GM12872 (cell line): ENCODE measurements at regions not wholly inside any gene's neighbourhood (a gene's known extent, or its start where the extent isn't known, plus 50 kb on each side); places are given as distances from the start of the nearest gene placed in this dataset.

Experiments
- TF ChIP-seq, protein P1 (sequence below): IDR thresholded peaks from 3 replicates; pipeline ENCODE4 v1.5.1; 2011; ENCODE audit warnings: low read depth, mild to moderate bottlenecking, low read length, moderate library complexity; ENCODE audit not compliant: insufficient read depth

- TF ChIP-seq, protein P1, sequence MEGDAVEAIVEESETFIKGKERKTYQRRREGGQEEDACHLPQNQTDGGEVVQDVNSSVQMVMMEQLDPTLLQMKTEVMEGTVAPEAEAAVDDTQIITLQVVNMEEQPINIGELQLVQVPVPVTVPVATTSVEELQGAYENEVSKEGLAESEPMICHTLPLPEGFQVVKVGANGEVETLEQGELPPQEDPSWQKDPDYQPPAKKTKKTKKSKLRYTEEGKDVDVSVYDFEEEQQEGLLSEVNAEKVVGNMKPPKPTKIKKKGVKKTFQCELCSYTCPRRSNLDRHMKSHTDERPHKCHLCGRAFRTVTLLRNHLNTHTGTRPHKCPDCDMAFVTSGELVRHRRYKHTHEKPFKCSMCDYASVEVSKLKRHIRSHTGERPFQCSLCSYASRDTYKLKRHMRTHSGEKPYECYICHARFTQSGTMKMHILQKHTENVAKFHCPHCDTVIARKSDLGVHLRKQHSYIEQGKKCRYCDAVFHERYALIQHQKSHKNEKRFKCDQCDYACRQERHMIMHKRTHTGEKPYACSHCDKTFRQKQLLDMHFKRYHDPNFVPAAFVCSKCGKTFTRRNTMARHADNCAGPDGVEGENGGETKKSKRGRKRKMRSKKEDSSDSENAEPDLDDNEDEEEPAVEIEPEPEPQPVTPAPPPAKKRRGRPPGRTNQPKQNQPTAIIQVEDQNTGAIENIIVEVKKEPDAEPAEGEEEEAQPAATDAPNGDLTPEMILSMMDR, result no peak
These were observed 344.3 kb upstream of the KYNU start for GRCh38 chr2:142533177-142533576.

DNA sequence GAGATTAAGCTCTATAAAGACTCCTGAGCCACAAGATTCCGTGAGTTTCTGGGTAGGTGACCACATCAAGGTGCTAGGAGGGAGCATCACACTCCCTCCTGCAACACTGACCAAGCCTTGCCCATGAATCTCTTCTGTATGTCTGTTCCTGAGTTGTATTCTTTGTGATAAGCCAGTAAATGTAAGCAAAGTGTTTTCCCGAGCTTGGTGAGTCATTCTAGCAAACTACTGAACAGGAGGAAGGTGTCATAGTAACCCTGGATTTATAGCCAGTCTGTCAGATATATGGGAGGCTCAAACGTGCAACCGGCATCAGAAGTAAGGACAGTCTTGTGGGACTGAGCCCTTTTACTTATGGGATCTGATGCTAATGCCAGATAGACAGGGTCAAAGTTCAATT lies 346.1 kb upstream of the KYNU start:
- TF ChIP-seq, protein P1, result no peak

- TF ChIP-seq, protein P1, result no peak
These were observed 351.7 kb upstream of the KYNU start for GRCh38 chr2:142525720-142526119.

DNA sequence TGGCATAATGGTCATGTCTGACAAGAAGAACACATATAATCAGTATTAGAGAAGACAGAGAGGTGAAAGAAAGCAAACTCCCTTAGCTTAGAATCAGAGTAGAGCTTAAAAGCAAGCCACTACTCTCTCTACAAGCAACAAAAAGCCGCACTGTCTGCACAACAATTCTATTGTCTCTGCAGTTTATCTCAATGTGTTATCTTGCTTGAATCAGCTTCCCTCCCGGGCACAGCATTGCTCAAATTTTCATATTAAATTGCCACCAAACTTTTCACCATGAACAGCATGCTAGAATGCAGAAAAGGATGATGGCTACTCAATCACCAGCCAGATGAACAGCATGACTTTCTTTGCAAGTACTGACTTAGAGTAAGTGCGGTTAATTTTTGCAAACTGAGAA lies 356.0 kb upstream of the KYNU start:
- TF ChIP-seq, protein P1, result no peak

GRCh38 chr2:142515493-142515892 lies 362.0 kb upstream of the KYNU start:
- TF ChIP-seq, protein P1, result no peak

DNA sequence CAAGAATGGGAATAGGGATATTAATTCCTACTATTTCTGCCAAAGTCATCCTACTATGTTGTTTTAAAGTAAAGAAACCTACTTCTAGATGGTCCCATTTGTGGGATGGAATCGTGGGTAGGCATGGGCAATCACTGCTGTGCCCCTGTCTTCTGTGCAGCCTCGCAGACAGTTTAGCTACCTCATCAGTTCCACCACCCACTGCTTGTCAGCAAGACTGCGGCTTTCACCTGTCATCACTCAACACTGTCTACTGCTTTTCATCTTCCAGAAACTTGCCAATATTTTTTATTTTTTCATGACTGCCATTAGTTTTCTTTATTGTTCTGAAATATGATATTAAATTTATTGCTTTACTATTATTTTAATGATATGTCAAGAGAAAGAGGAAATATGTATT lies 368.1 kb upstream of the KYNU start:
- TF ChIP-seq, protein P1, result no peak

DNA sequence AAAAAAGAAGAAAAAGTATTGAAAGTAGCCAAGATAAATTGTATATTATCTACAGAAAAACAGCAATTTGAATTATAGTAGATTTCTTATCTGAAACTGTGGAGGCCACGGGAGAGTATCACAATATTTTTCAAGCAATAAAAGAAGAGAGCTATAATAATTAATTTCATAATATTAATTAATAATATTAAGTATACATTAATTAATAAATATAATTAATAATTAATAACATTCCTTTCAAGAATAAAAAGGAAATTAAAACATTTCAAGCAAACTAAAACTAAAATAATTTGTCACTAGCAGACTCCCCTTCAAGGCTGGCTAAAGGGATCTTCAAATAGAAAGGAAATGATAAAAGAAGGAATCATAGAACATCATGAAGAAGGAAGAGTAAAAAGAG lies 372.7 kb upstream of the KYNU start:
- TF ChIP-seq, protein P1, result no peak

DNA sequence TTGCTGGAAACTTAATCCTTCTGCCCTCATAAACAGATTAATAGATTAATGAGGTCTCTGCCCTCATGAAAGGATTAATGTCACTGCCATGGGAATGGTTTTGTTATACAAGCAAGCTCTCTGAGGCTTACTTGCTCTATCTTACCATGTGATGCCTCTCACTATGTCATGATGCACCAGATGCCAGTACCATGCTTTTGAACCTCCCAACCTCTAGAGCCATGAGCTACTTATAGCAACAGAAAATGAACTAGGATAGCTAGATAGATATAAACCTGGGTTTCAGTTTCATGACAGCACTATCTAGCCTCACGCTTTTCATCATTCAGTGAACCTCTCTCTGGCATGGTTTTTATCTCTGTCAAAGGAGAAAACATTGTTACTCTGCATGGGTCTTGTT lies 371.6 kb upstream of the LRP1B start:
- TF ChIP-seq, protein P1, result no peak
